ENCODE measurements at regions not wholly inside any gene's neighbourhood (a gene's known extent, or its start where the extent isn't known, plus 50 kb on each side); places are given as distances from the start of the nearest gene placed in this dataset.

GRCh38 chr4:23741681-23742191, 148.1 kb downstream of the PPARGC1A start:
- no peak for DNase-seq (ENCODE audit: low read depth, low spot score)

GRCh38 chr4:23737571-23737970, 152.3 kb downstream of the PPARGC1A start:
- DNase-seq (ENCODE audit: low read depth, low spot score) = no peak

GRCh38 chr4:23736466-23736865, 153.4 kb downstream of the PPARGC1A start:
- DNase-seq (ENCODE audit: low read depth, low spot score) = no peak

GRCh38 chr4:23734000-23734399, 155.8 kb downstream of the PPARGC1A start:
- DNase-seq (ENCODE audit: low read depth, low spot score) = no peak

- no peak for DNase-seq (ENCODE audit: low read depth, low spot score)
Observed at GRCh38 chr4:23733476-23733875, 156.4 kb downstream of the PPARGC1A start.

- DNase-seq (ENCODE audit: low read depth, low spot score) = no peak
Observed at GRCh38 chr4:23730998-23731397, 158.8 kb downstream of the PPARGC1A start.

GRCh38 chr4:23728971-23729370, 160.9 kb downstream of the PPARGC1A start:
- DNase-seq (ENCODE audit: low read depth, low spot score) = no peak

GRCh38 chr4:23728393-23728792, 161.5 kb downstream of the PPARGC1A start:
- DNase-seq (ENCODE audit: low read depth, low spot score) = peak; percentile 20

- no peak for DNase-seq (ENCODE audit: low read depth, low spot score)
Observed at GRCh38 chr4:23720556-23720955, 169.3 kb downstream of the PPARGC1A start.

- no peak for DNase-seq (ENCODE audit: low read depth, low spot score)
Observed at GRCh38 chr4:23718435-23718834, 171.4 kb downstream of the PPARGC1A start.

- DNase-seq (ENCODE audit: low read depth, low spot score) = no peak
Observed at GRCh38 chr4:23717528-23718248, 172.2 kb downstream of the PPARGC1A start.

- no peak for DNase-seq (ENCODE audit: low read depth, low spot score)
Observed at GRCh38 chr4:23710298-23710697, 179.5 kb downstream of the PPARGC1A start.

- DNase-seq (ENCODE audit: low read depth, low spot score) = no peak
Observed at GRCh38 chr4:23707652-23708026, 182.2 kb downstream of the PPARGC1A start.

GRCh38 chr4:23706972-23707651, 182.7 kb downstream of the PPARGC1A start:
- DNase-seq (ENCODE audit: low read depth, low spot score) = no peak

GRCh38 chr4:23700197-23700596, 189.7 kb downstream of the PPARGC1A start:
- DNase-seq (ENCODE audit: low read depth, low spot score) = no peak

GRCh38 chr4:23697722-23698121, 192.1 kb downstream of the PPARGC1A start:
- no peak for DNase-seq (ENCODE audit: low read depth, low spot score)

GRCh38 chr4:23697001-23697528, 192.8 kb downstream of the PPARGC1A start:
- DNase-seq (ENCODE audit: low read depth, low spot score) = no peak

GRCh38 chr4:23686169-23686897, 203.5 kb downstream of the PPARGC1A start:
- DNase-seq (ENCODE audit: low read depth, low spot score) = no peak

- DNase-seq (ENCODE audit: low read depth, low spot score) = no peak
Observed at GRCh38 chr4:23685471-23685870, 204.4 kb downstream of the PPARGC1A start.

GRCh38 chr4:23680671-23681518, 209.0 kb downstream of the PPARGC1A start:
- DNase-seq (ENCODE audit: low read depth, low spot score) = no peak

- DNase-seq (ENCODE audit: low read depth, low spot score) = no peak
Observed at GRCh38 chr4:23674694-23675093, 215.2 kb downstream of the PPARGC1A start.
